ENCODE measurements at regions not wholly inside any gene's neighbourhood (a gene's known extent, or its start where the extent isn't known, plus 50 kb on each side); places are given as distances from the start of the nearest gene placed in this dataset.

- DNase-seq, result no peak
- CTCF ChIA-PET, result no interaction called here
- TF ChIP-seq, protein P1, sequence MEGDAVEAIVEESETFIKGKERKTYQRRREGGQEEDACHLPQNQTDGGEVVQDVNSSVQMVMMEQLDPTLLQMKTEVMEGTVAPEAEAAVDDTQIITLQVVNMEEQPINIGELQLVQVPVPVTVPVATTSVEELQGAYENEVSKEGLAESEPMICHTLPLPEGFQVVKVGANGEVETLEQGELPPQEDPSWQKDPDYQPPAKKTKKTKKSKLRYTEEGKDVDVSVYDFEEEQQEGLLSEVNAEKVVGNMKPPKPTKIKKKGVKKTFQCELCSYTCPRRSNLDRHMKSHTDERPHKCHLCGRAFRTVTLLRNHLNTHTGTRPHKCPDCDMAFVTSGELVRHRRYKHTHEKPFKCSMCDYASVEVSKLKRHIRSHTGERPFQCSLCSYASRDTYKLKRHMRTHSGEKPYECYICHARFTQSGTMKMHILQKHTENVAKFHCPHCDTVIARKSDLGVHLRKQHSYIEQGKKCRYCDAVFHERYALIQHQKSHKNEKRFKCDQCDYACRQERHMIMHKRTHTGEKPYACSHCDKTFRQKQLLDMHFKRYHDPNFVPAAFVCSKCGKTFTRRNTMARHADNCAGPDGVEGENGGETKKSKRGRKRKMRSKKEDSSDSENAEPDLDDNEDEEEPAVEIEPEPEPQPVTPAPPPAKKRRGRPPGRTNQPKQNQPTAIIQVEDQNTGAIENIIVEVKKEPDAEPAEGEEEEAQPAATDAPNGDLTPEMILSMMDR (IDR thresholded peaks at IDR 0.05; ENCODE audit: unreplicated experiment), result no peak
- Mint-ChIP-seq H3K27me3 (ENCODE audit: unreplicated experiment) (peaks cover under 1% of the 10 kb centered on the region), H3K4me3 (ENCODE audit: low read depth, unreplicated experiment) (no peak overlapping the region), H3K4me1 (ENCODE audit: low read depth, unreplicated experiment) (no peaks in the 10 kb centered on the region), H3K27ac (ENCODE audit: unreplicated experiment) (no peak overlapping the region), H3K9me3 (ENCODE audit: low read depth, unreplicated experiment) (no peaks in the 10 kb centered on the region), H3K36me3 (ENCODE audit: insufficient read depth, unreplicated experiment) (no peaks in the 10 kb centered on the region)
- BruUV-seq (replicated peaks), result no TSS peak
- intact Hi-C loops (cut with micrococcal nuclease; ENCODE audit: unreplicated experiment), result no loop called here
These were observed 85.3 kb downstream of the C11orf87 start for GRCh38 chr11:109507331-109507730.

- CTCF ChIA-PET, result no interaction called here
- no peaks in the 10 kb centered on the region for H3K9me3 Mint-ChIP-seq (ENCODE audit: low read depth, unreplicated experiment)
- no peak for DNase-seq
- H3K27ac Mint-ChIP-seq (ENCODE audit: unreplicated experiment), result no peak overlapping the region
- BruUV-seq (replicated peaks), result no TSS peak
- H3K4me3 Mint-ChIP-seq (ENCODE audit: low read depth, unreplicated experiment), result no peak overlapping the region
- intact Hi-C loops (cut with micrococcal nuclease; ENCODE audit: unreplicated experiment), result no loop called here
- TF ChIP-seq, protein P1 (IDR thresholded peaks at IDR 0.05; ENCODE audit: unreplicated experiment), result no peak
- no peaks in the 10 kb centered on the region for H3K4me1 Mint-ChIP-seq (ENCODE audit: low read depth, unreplicated experiment)
- H3K36me3 Mint-ChIP-seq (ENCODE audit: insufficient read depth, unreplicated experiment), result no peaks in the 10 kb centered on the region
- H3K27me3 Mint-ChIP-seq (ENCODE audit: unreplicated experiment), result peaks cover 7% of the 10 kb centered on the region
These were observed 86.0 kb downstream of the C11orf87 start for GRCh38 chr11:109507836-109508561.

GRCh38 chr11:109508943-109509342 is 87.0 kb downstream of the C11orf87 start:
- intact Hi-C loops (cut with micrococcal nuclease; ENCODE audit: unreplicated experiment), result no loop called here
- TF ChIP-seq, protein P1 (IDR thresholded peaks at IDR 0.05; ENCODE audit: unreplicated experiment), result no peak
- no peak overlapping the region for H3K27ac Mint-ChIP-seq (ENCODE audit: unreplicated experiment)

GRCh38 chr11:109510316-109510715 is 88.3 kb downstream of the C11orf87 start:
- TF ChIP-seq, protein P1 (IDR thresholded peaks at IDR 0.05; ENCODE audit: unreplicated experiment), result no peak
- peaks cover 30% of the 10 kb centered on the region for H3K27me3 Mint-ChIP-seq (ENCODE audit: unreplicated experiment)
- CTCF ChIA-PET, result no interaction called here
- no TSS peak for BruUV-seq (replicated peaks)
- no peak overlapping the region for H3K27ac Mint-ChIP-seq (ENCODE audit: unreplicated experiment)
- DNase-seq, result no peak
- H3K36me3 Mint-ChIP-seq (ENCODE audit: insufficient read depth, unreplicated experiment), result no peaks in the 10 kb centered on the region
- no peaks in the 10 kb centered on the region for H3K4me1 Mint-ChIP-seq (ENCODE audit: low read depth, unreplicated experiment)
- intact Hi-C loops (cut with micrococcal nuclease; ENCODE audit: unreplicated experiment), result no loop called here
- no peak overlapping the region for H3K4me3 Mint-ChIP-seq (ENCODE audit: low read depth, unreplicated experiment)
- no peaks in the 10 kb centered on the region for H3K9me3 Mint-ChIP-seq (ENCODE audit: low read depth, unreplicated experiment)

More at GRCh38 chr11:109508943-109509342, 87.0 kb downstream of the C11orf87 start:
- CTCF ChIA-PET, result no interaction called here
- H3K4me1 Mint-ChIP-seq (ENCODE audit: low read depth, unreplicated experiment), result no peaks in the 10 kb centered on the region
- H3K36me3 Mint-ChIP-seq (ENCODE audit: insufficient read depth, unreplicated experiment), result no peaks in the 10 kb centered on the region
- no TSS peak for BruUV-seq (replicated peaks)
- no peak overlapping the region for H3K4me3 Mint-ChIP-seq (ENCODE audit: low read depth, unreplicated experiment)
- H3K27me3 Mint-ChIP-seq (ENCODE audit: unreplicated experiment), result peaks cover 17% of the 10 kb centered on the region
- no peak for DNase-seq
- no peaks in the 10 kb centered on the region for H3K9me3 Mint-ChIP-seq (ENCODE audit: low read depth, unreplicated experiment)

Measured in Calu3 (cell line).